GM12892 (cell line): ENCODE measurements at regions not wholly inside any gene's neighbourhood (a gene's known extent, or its start where the extent isn't known, plus 50 kb on each side); places are given as distances from the start of the nearest gene placed in this dataset.

Source experiments
- POLR2A ChIP-seq: IDR thresholded peaks from 2 replicates; pipeline ENCODE4 v1.6.1; 2011; ENCODE audit warnings: low read depth, low read length, control low read depth
- POLR2AphosphoS5 ChIP-seq: IDR thresholded peaks from 2 replicates; pipeline ENCODE4 v1.6.1; 2011; ENCODE audit warnings: low read depth, low read length, control low read depth
- TAF1 ChIP-seq: IDR thresholded peaks from 2 replicates; pipeline ENCODE4 v1.6.1; 2011; ENCODE audit warnings: low read depth, mild to moderate bottlenecking, control low read depth, low read length, borderline replicate concordance

- TF ChIP-seq POLR2AphosphoS5, result no peak
- no peak for TF ChIP-seq POLR2A
- no peak for TF ChIP-seq TAF1
Measured at GRCh38 chr3:40741729-40742128, 217.0 kb downstream of the ZNF621 start.
